GM03348 (cell line): ENCODE measurements at regions not wholly inside any gene's neighbourhood (a gene's known extent, or its start where the extent isn't known, plus 50 kb on each side); places are given as distances from the start of the nearest gene placed in this dataset.
"Not testable (repeated sequence)": the region's sequence is repeated elsewhere in the genome, so short reads cannot be mapped to it uniquely, and the experiment has no call there.

ENCODE experiments used
- DNase-seq: peaks from one replicate; pipeline ENCODE4 v3.0.0; 2012; ENCODE audit warnings: low spot score

DNA sequence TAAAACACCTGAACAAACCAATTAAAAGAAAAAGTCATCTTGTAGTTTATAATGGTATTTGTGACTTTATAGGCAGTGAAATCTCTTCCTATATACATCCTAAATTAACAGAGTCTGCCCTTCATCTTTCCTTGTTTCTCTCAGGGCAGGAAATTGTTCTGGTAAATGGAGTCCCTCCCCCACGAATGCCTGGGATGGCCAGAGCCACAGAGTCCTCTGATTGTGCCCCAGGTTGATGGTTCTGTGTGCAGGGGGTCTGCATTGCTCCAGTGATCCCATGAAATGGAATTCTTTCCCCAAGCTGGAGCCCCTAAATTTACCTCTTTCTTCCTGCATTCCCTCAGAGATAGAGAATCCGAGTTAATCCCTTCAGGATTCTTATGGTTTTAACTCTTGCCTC lies 155.5 kb downstream of the MTX2 start:
- DNase-seq: no peak

DNA sequence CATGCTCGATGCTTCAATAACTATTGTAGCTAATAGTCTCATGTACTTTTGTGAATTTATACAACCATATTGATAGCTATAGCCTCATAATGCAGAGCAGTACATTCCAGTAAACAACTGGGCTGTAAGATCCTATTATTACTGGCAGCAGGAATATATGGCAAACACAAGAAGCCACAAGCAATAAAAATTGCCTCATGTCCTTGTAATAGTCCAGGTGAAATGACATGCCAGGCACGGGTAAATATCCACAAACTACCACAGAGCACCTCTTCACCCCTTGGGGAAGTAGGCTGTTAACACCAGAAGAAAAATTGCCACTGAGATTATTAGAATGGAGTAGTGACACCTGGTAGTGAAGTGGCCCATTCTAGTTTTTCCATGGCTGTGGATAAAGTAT lies 158.3 kb downstream of the MTX2 start:
- DNase-seq: no peak

DNA sequence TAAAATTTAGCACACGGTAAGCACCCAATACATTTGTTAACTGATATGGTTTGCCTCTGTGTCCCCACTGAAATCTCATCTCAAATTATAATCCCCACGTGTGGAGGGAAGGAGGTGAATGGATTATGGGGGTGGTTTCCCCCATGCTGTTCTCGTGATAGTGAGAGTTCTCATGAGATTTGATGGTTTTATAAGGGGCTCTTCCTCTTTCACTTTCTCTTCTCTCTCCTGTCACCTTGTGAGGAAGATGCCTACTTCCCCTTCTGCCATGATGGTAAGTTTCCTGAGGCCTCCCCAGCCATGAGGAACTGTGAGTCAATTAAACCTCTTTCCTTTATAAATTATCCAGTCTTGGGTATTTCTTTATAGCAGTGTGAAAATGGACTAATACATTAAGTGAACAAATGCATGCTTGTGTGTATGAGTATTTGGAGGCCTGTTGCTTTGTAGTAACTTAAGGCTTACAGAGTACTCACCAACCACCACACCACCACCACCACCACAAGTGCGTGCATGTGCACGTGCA lies 159.8 kb downstream of the MTX2 start:
- not testable (repeated sequence) for DNase-seq

DNA sequence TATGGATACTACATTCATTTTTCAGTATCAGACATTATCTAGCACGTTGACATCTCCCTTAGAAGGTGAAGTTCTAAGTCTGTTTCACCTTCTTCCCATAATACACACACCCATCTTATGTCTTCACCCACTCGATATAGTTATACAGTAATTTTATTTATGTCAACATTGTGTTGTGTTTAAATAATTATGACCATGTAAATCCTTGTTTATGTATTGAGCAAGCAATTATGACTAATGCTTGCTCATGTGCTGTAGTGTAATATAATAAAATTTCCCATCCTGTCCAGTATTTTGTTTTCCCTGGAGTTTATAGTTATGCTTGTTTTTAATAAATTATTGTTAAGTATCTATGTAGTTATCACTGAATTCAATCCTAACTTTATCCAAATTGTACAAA lies 163.2 kb downstream of the MTX2 start:
- no peak for DNase-seq

DNA sequence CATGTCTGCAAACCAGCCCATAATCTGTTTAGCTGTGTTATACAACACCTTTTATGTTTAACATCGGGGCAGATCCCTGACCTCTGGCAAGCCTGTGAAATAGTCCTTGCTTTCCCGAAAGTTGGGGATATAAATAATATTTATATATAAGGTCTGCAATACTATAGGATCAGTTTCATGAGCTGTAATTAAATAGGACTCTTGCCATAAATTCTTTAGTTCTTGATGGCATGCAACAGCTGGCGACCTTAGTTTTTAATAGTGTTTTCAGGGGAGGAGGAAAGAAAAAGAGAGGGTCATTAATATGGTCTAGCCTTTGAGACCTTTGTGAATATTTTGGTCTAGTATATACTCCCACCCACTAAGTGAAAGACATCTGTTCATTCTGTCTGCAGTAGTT lies 166.5 kb downstream of the MTX2 start:
- no peak for DNase-seq

DNA sequence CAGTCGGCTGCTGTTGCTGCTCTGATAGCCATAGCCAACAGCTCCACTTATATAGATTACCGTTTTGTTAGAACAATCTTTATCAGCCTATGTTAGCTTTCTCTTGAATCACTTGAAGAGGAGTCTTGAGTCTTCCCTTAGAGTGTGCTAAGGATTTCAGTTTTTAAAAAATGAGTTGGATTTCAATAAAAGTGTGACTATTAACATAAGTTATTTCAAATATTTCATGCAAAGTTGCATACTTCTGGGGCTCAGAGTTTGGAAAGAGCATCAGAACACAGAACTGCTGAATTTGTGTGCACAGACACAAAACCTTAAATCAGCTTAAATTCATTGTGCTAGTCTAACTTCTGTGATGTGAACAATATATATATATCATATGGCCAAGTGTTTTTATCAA lies 174.7 kb downstream of the MTX2 start:
- DNase-seq: peak; percentile 33

DNA sequence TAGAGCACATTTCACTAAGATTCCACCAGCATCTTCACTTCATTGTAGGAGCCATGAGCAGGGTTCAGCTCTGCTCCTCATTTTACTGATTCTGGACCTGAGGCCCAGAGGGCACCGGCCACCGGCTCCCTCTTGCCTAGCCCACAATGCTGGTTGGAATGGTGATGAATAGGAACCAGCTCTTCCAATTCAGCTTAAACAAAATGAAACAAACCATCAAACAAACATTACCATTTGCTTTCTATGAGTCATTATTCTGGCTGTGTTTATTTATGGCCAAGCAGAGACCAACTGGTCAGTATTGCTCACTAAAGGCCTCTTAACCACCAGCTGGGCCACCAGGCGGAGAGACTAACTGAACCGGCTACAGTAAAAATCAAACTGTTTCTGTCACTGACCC lies 176.7 kb downstream of the MTX2 start:
- DNase-seq: peak; percentile 48

DNA sequence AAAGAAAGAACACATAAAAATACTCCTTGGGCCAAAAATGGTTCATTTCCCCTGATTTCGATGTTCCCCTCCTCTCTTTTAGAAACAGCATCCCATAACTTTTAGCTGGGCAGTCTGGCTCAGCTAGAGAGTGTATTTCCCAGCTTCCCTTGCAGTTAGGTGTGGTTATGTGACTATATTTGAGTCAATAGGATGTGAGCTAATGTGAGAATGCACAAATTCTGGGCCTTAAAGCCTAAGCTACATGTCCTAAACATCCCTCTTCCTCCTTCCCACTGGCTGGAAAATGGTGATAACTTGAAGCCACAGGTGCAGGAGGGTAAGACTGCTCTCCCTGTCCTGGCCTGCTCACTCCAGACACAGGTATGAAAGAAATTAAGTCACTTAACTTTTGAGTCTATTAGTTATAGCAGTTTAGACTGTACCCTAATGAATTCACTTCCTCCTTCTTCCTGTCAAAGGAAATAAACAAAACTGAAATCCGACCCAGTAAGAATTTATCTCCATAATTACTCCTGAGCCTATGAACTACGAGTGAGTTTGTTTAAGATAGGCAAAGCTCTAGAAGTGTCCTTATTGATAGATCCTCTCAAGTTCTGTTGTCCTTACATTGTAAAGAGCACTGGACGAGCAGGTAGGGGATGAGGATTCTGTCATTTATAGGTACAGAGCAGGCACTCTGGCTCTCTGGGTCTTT lies 177.6 kb downstream of the MTX2 start:
- DNase-seq: no peak

DNA sequence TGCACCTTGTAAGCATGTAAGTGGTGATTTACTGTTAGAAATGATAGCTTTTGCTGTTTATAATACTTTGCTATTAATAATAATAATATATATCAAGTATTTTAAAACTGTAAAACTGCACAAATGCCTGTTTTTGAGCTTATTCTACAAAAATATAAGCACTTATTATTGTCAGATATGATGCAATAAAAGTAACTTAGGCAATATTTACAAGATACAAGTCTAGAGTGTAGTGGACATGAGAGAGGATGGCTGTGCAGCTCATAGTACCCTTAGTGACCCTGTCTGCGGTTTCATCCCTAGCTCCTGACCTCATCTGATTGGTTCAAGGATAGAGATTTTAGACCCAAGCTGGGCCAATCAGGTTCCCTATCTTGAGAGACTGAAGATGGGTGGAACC lies 178.4 kb downstream of the MTX2 start:
- no peak for DNase-seq

DNA sequence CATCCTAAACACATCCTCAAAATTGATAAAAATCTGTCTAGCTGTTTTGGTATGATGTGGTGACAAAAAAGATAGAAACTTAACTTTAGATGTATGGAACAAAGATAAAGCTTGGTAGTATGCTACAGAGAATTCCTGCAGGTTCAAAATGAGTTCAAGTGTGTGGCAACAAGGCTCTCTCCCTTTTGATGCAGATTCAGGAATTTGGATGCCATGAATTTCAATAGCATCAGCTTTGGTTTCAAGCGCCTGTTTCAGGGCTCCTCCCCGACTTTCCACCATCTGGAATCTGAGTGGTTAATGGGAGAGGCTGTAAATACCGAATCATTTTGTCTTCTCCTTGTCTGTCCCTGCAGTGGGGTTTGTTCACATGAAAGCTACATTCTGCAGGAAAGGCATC lies 180.6 kb downstream of the MTX2 start:
- no peak for DNase-seq

DNA sequence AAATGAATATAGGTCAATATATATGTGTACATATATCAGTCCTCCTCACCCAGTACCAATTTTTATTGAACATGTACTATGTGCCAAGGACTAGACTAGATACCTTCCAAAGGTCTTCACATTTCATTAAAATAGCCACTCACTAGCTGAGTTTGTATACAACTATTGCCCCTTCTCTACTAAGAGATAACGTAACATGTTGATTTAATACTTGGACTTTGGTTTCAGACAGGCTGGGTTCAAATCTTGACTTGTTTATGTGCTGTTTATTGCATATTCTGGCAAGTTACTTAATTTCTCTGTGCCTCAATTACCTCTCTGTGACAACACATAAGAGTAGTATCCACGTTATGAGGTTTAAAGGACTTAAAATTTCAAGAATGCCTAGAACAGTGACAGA lies 184.5 kb downstream of the MTX2 start:
- DNase-seq: no peak

DNA sequence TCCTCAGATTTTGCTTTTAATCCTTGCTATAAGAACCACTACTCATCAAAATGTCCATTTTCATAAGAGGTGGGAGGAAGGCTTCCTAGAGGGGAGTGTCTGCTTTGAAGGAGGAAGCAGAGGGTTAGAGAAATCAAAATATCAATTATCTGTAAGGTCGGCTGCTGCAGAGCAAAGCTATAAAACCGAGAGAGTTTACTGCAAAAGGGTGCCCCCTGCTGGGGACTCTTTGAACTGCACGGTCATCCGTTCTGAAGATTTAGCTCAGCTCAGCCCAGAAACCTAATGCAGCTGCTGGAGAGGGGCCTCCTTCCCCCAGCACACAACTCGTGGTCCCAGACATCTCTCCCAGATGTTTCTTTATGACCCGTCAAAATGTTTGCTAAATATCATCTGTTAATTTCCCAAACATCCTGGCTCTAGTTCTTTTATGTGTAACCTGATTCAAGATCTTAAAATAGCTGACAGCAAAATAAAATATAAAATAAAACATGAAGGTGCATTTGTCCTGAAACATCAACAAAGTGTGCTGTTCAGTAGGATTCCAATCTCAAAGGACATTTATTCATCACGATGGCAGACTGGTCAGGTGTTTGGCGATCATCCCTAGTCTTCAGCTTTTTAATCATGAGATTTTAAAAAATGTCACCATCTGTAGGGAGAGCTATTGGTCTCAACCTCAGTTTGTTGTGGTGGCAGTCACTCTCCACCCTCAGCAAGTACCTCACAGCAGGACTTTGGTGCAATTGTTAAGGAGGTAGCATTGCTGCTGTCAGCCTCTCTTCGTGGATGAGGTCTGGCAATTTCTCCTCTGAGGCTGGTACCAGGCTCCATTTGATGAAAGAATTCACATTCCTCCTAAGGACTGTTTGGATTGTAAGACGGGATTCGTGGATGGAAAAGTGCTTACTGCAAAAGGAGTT lies 185.9 kb downstream of the MTX2 start:
- DNase-seq: peak; percentile 68

DNA sequence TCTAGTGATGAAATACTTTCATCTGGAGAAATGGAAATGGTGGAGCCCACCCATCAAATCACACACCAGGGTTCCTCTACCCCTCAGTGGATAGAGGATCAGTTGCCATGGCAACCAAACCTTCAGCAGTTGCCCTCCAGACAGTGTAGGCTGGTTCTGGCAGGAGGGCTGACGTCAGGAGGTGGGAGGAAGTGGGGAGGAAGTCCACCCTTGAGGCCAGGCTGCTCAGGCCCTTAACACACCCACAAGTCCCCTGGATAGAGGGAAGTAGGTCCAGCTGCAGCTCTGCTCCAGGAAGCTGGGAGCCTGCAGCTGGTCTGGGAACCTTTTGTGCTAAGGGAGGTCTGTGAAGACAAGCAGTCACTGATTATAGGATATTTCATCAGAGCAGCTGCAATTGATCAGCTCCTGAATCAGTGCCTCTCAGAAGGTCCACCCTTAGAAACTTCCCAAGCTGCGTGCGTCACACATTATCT lies 186.6 kb downstream of the MTX2 start:
- DNase-seq: peak; percentile 77

DNA sequence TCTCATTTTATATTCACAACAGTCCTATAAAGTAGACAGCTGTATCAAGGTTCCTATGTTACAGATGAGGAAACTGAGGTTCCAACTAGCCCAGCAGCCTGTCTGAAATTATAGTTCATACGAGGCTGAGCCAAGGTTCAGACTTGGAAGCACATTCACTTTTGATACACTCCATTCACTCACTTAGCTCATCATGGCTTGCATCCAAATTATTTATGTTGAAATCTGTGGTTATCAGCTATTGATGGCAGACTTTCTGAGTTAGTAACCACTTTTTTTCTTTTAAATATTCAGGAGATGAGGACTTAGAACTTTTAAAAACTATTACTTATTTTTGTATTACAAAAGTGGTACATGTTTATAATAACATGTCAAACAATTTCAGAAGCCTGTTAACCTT lies 188.2 kb downstream of the MTX2 start:
- DNase-seq: no peak

DNA sequence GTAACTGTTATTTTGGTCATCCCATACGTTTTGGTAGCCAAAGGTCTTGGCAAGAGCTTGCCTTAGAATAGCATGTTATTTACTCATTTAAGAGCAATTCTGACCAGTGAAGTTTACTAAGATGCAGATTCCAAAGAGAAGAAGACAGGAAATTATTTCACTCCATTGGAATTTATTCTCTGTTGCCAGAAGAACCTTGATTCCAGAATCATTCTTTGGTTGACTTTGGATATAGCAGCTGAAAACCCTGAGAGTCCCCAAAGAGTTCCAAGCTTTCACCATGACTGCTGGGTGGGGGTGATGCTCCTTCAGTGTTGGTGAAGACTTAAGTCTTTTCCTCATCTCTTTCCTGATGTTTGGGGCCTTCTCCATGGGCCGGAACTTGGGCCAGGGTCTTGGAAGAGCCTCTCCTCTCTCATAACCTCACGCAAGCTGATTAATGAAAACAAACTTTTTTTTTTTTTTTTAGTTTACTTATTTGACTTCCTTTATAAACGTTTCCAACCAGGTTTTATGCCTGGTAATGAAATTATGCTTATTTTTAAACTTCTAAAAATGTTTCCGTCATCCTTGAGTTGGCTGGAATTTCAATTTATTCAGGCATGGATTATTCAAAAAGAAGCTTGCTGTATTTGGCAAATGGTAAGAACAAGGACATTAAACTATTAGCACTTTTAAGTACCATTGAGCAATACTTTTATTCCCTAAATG lies 192.0 kb downstream of the MTX2 start:
- DNase-seq: peak; percentile 64

DNA sequence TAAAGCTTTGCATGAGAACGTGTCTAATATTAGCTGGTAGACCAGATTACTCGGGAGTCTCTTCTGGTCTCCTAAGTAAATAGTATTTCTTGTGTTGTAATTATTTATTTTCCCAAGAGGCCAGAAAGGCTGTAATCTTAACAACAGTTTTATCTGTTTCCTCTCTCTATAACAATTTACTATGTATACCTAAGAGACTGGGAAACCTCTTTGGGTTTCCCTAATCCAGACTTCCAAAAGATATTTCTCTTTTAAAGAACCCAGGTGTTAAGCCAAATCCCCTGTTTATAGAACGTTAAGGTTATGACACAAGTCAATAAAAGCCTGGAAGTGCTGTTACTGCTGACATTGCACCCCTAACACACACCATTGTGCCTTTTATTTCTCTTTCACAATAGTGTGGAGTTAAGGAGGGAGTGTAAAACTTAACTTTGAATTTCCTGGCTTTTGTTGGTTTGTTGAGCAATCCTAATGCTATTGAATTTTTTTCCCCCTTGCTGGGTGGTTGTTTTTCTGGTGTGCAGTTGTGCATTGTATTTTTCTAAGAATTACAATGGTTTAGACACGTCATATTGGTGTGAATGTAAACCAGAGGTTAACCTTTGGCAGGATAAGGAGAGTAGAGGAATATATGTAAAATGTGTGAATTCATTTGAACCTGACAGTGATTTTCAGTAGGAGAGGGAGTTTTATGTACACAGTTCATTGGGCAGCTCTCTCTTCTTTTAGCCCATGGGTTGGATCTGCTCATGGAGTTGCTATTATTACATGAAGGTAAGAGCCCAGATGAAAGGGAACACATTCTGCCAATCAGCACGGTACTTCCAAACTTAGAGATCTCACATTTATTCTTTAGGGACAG lies 192.8 kb downstream of the MTX2 start:
- no peak for DNase-seq

DNA sequence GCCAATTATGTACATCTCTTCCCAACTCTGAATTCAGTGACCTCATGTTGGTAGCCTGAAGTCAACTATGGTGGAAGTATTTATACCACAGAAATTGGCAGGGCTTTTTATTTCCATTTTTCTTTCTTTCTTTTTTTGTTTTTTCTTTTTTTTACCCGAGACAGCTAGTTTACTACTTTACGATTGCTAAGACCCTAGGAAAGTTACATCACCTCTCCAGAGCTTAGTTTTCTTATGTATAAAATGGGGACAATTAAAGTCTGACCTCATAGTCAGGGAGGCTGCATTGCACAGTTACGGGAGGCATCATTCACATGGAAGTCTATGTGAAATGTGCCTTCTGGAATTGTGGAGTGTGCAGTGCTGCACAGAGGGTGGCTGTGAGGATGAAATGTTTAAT lies 194.3 kb downstream of the MTX2 start:
- no peak for DNase-seq

DNA sequence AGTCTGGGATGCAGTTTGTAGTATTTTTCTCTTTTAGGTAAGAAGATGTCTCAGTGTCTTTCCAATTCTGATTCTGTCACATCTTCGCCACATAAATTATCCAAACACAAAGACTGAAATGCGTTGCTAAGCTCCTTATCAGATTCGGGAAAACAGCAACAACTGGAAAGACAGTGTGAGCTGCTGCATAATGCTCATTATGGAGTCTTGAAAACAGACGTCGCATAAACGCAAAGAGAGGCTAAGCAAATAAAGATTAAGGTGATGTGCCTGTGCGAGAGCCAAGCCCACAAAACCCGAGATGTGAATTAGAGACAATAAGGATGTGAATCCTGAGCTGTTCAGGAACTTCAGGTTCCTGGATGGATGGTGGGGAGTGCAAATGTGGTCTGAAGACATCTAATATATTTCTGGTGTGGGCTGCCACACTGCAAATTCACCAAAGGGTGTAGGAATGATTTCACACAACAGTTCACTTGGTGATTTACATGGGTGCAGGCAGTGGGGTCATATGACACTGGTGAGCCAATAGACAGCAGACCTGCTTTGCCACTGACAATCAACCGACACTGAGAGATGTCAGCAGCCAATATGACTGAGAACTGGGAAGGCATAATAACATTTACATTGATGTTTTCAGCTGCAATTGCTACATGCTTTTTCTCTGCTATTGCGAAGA lies 195.8 kb downstream of the MTX2 start:
- no peak for DNase-seq

DNA sequence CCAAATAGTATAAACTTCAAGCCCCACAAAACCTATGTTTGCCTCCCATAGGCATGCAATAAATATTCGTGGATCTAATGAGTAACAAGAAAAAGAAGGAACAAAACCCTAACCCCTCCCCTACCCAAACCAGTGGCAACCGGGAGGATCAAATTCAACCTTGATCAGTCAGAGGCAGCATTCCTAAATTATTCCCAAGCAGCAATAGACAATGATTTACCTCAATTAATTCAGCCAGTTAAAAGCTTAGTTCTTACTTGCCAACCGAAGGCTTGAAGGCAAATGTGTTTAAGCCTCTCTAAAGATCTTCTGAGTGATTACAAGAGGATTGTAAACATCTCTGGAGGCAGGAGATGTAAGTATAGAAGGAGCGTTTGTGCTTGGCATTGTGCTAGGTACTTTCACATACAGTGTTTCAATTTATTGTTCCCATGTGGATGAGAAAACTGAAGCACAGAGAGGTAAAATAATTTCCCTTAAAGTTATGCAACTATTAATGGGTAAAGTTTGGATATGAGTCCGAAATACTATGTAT lies 197.7 kb downstream of the MTX2 start:
- no peak for DNase-seq

DNA sequence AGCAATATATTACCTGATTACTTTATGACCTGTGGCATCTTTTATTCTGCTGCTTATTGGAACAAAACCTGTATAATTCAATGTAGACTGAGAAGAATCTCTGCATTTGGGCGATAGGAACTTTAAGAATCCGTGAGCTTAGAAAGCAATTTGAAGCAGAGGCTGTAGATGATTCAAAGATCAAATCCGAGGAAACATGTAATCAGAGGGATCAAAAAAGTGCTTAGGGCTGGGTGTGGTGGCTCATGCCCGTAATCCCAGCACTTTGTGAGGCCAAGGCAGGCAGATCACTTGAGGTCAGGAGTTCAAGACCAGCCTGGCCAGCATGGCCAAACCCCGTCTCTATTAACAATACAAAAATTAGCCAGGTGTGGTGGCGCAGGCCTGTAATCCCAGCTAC lies 198.4 kb downstream of the MTX2 start:
- no peak for DNase-seq
